Trophoblast cell (in vitro differentiated cells and primary cell): ENCODE measurements at regions not wholly inside any gene's neighbourhood (a gene's known extent, or its start where the extent isn't known, plus 50 kb on each side); places are given as distances from the start of the nearest gene placed in this dataset.
A peak's percentile ranks its signal among the peaks of the same experiment; 100 is the strongest.

ENCODE experiments used
- DNase-seq, 2 donors: peaks; one replicate each; pipeline ENCODE4 v3.0.0-alpha.2; 2016
- H2AFZ ChIP-seq: 2 replicates; pipeline ENCODE4 v1.6.1; 2013; ENCODE audit warnings: low read length, moderate library complexity, mild to moderate bottlenecking; ENCODE audit not compliant: insufficient read depth, poor library complexity
- H2AK5ac ChIP-seq: 2 replicates; pipeline ENCODE4 v1.6.1; 2013; ENCODE audit warnings: mild to moderate bottlenecking, low read length
- H2BK120ac ChIP-seq: 2 replicates; pipeline ENCODE4 v1.6.1; 2013; ENCODE audit warnings: low read length, mild to moderate bottlenecking, moderate library complexity; ENCODE audit not compliant: insufficient read depth, poor library complexity
- H2BK12ac ChIP-seq: 2 replicates; pipeline ENCODE4 v1.6.1; 2013; ENCODE audit warnings: mild to moderate bottlenecking, low read length, moderate library complexity
- H2BK5ac ChIP-seq: 2 replicates; pipeline ENCODE4 v1.6.1; 2013; ENCODE audit warnings: low read length, low read depth, moderate library complexity, mild to moderate bottlenecking; ENCODE audit not compliant: poor library complexity
- H3K14ac ChIP-seq: 2 replicates; pipeline ENCODE4 v1.6.1; 2013; ENCODE audit warnings: mild to moderate bottlenecking, low read length
- H3K18ac ChIP-seq: 2 replicates; pipeline ENCODE4 v1.6.1; 2013; ENCODE audit warnings: mild to moderate bottlenecking, low read length
- H3K23ac ChIP-seq: 2 replicates; pipeline ENCODE4 v1.6.1; 2013; ENCODE audit warnings: low read length
- H3K27ac ChIP-seq: 2 replicates; pipeline ENCODE4 v1.5.1; 2013; ENCODE audit warnings: low read depth, mild to moderate bottlenecking, inconsistent platforms, low read length, moderate library complexity
- H3K27me3 ChIP-seq: 2 replicates; pipeline ENCODE4 v1.6.1; 2013; ENCODE audit warnings: inconsistent platforms, mild to moderate bottlenecking, low read length, moderate library complexity; ENCODE audit not compliant: insufficient read depth
- H3K36me3 ChIP-seq, 2 experiments: 1 replicate in 1 of 2; 2 replicates in 1 of 2; pipeline ENCODE4 v1.6.1; 2013; ENCODE audit warnings: low read length in 2 of 2, mild to moderate bottlenecking in 2 of 2, moderate library complexity in 1 of 2; ENCODE audit not compliant: insufficient read depth in 2 of 2, control insufficient read depth in 1 of 2
- H3K4ac ChIP-seq: 2 replicates; pipeline ENCODE4 v1.6.1; 2013; ENCODE audit warnings: low read depth, mild to moderate bottlenecking, low read length, moderate library complexity
- H3K4me1 ChIP-seq, 2 experiments: 1 replicate in 1 of 2; 2 replicates in 1 of 2; pipeline ENCODE4 v1.6.1; 2013; ENCODE audit warnings: low read length in 2 of 2, mild to moderate bottlenecking in 2 of 2, moderate library complexity in 1 of 2; ENCODE audit not compliant: insufficient read depth in 2 of 2, control insufficient read depth in 1 of 2
- H3K4me2 ChIP-seq: 2 replicates; pipeline ENCODE4 v1.6.1; 2013; ENCODE audit warnings: inconsistent platforms, mild to moderate bottlenecking, low read length, moderate library complexity
- H3K4me3 ChIP-seq: 2 replicates; pipeline ENCODE4 v1.5.1; 2013; ENCODE audit warnings: mild to moderate bottlenecking, low read depth, low read length, inconsistent platforms
- H3K79me1 ChIP-seq: one replicate; pipeline ENCODE4 v1.6.1; 2013; ENCODE audit warnings: low read length
- H3K79me2 ChIP-seq: 2 replicates; pipeline ENCODE4 v1.6.1; 2013; ENCODE audit warnings: low read length, mild to moderate bottlenecking; ENCODE audit not compliant: control insufficient read depth, insufficient read depth, poor library complexity
- H3K9ac ChIP-seq: 2 replicates; pipeline ENCODE4 v1.6.1; 2013; ENCODE audit warnings: mild to moderate bottlenecking, low read length
- H3K9me3 ChIP-seq: 2 replicates; pipeline ENCODE4 v1.6.1; 2013; ENCODE audit warnings: low read depth, mild to moderate bottlenecking, control low read depth, inconsistent platforms, low read length; ENCODE audit not compliant: insufficient read depth
- H4K12ac ChIP-seq: 2 replicates; pipeline ENCODE4 v1.6.1; 2013; ENCODE audit warnings: low read depth, mild to moderate bottlenecking, low read length, moderate library complexity
- H4K8ac ChIP-seq: 2 replicates; pipeline ENCODE4 v1.6.1; 2013; ENCODE audit warnings: low read depth, mild to moderate bottlenecking, low read length, moderate library complexity
- H4K91ac ChIP-seq: one replicate; pipeline ENCODE4 v1.6.1; 2013; ENCODE audit warnings: low read depth, mild to moderate bottlenecking, low read length, moderate library complexity
- WGBS: extraction: QIAGEN DNeasy Blood & Tissue Kit; methylation state at CpG from one replicate; pipeline ENCODE4 v1.1.7; 2013; ENCODE audit warnings: missing lambda C conversion rate; ENCODE audit not compliant: insufficient read length, insufficient coverage; ENCODE audit errors: extremely low coverage; 5-methylcytosine and 5-hydroxymethylcytosine counted together

DNA sequence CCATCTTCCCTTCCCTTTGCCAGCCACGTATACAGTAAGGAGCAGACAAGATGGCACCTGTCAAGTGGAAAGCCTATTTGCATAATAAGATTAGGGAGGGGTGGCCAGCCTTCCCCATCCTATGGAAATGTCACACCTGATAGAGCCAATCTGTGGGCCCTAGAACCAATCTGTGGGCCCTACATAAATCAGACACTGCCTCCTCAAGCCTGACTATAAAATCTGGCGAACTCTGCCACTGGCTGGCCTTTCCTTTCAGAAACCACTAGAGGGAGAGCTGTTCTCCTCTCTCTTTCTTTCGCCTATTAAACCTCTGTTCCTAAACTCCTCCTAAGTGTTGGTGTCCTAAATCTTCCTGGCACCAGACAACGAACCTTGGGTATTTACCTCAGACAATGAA is 231.5 kb upstream of the KLHL1 start:
- Histone ChIP-seq H4K8ac (no peak overlapping the region), H3K4ac (no peak overlapping the region), H3K79me1 (no peaks in the 10 kb centered on the region), H3K9ac (no peak overlapping the region), H2AK5ac (no peak overlapping the region), H3K79me2 (no peaks in the 10 kb centered on the region), H3K27ac (no peak overlapping the region), H3K18ac (no peak overlapping the region), H2AFZ (no peak overlapping the region), H3K4me3 (no peak overlapping the region), H4K91ac (no peak overlapping the region), H3K9me3 (no peaks in the 10 kb centered on the region), H3K14ac (no peak overlapping the region), H3K23ac (no peak overlapping the region), H3K36me3 (no peaks in the 10 kb centered on the region), H2BK12ac (no peak overlapping the region), H2BK5ac (no peak overlapping the region), H3K4me2 (no peak overlapping the region), H3K27me3 (no peaks in the 10 kb centered on the region), H3K4me1 (no peaks in the 10 kb centered on the region), H4K12ac (no peak overlapping the region), H2BK120ac (no peak overlapping the region)
- peak in 1 of 2 donors; percentile 60 for DNase-seq
- no CpG with 5 or more reads among the region's 4 CpGs for WGBS

GRCh38 chr13:70338609-70339008 is 230.4 kb upstream of the KLHL1 start:
- H3K18ac ChIP-seq, result no peak overlapping the region
- H3K14ac ChIP-seq, result no peak overlapping the region
- H3K27ac ChIP-seq, result no peak overlapping the region
- H2BK120ac ChIP-seq, result no peak overlapping the region
- H3K79me2 ChIP-seq, result no peaks in the 10 kb centered on the region
- no peak overlapping the region for H3K4me2 ChIP-seq
- H3K79me1 ChIP-seq, result no peaks in the 10 kb centered on the region
- H4K12ac ChIP-seq, result no peak overlapping the region
- no peaks in the 10 kb centered on the region for H3K27me3 ChIP-seq
- H3K9me3 ChIP-seq, result no peaks in the 10 kb centered on the region
- H2BK12ac ChIP-seq, result no peak overlapping the region
- H3K36me3 ChIP-seq, result no peaks in the 10 kb centered on the region
- H2BK5ac ChIP-seq, result no peak overlapping the region
- H3K9ac ChIP-seq, result no peak overlapping the region
- no peak overlapping the region for H3K4ac ChIP-seq
- no CpG with 5 or more reads among the region's 1 CpG for WGBS
- H2AK5ac ChIP-seq, result no peak overlapping the region
- H3K4me1 ChIP-seq, result no peaks in the 10 kb centered on the region
- no peak overlapping the region for H3K4me3 ChIP-seq
- no peak overlapping the region for H4K91ac ChIP-seq
- no peak overlapping the region for H3K23ac ChIP-seq
- DNase-seq, result no peak
- no peak overlapping the region for H2AFZ ChIP-seq
- no peak overlapping the region for H4K8ac ChIP-seq

- no peak overlapping the region for H3K18ac ChIP-seq
- H3K9me3 ChIP-seq, result no peaks in the 10 kb centered on the region
- no peak for DNase-seq
- H3K4ac ChIP-seq, result no peak overlapping the region
- no peaks in the 10 kb centered on the region for H3K79me2 ChIP-seq
- H3K4me3 ChIP-seq, result no peak overlapping the region
- H2BK120ac ChIP-seq, result no peak overlapping the region
- H4K91ac ChIP-seq, result no peak overlapping the region
- no peak overlapping the region for H3K14ac ChIP-seq
- H3K27me3 ChIP-seq, result no peaks in the 10 kb centered on the region
- no peak overlapping the region for H3K23ac ChIP-seq
- H2BK5ac ChIP-seq, result no peak overlapping the region
- no CpG with 5 or more reads among the region's 3 CpGs for WGBS
- no peaks in the 10 kb centered on the region for H3K79me1 ChIP-seq
- no peaks in the 10 kb centered on the region for H3K36me3 ChIP-seq
- no peak overlapping the region for H2AFZ ChIP-seq
- H2BK12ac ChIP-seq, result no peak overlapping the region
- no peak overlapping the region for H2AK5ac ChIP-seq
- H4K12ac ChIP-seq, result no peak overlapping the region
- no peak overlapping the region for H3K4me2 ChIP-seq
- H4K8ac ChIP-seq, result no peak overlapping the region
- H3K27ac ChIP-seq, result no peak overlapping the region
- H3K9ac ChIP-seq, result no peak overlapping the region
- no peaks in the 10 kb centered on the region for H3K4me1 ChIP-seq
These were observed 228.6 kb upstream of the KLHL1 start for GRCh38 chr13:70336866-70337265.

DNA sequence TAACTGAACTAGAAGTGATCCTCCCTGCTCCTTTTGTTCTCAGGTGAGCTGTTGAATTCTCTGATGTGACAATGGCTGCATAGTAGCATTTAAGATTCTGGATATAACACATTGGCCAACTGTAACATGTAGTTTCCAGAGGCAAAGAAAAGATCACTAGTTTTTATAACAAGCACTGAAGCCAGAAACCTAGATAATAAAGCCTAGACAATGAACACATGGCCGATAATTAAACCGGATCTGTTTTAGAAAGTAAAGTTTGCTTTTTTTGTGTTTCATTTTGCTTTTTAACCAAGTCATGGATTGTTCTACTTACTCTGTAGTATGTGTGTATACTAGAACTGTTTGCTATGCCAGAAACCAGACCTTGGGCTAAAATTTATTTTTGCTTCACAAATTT is 225.5 kb upstream of the KLHL1 start:
- H3K4me3 ChIP-seq, result no peak overlapping the region
- H4K8ac ChIP-seq, result no peak overlapping the region
- no peaks in the 10 kb centered on the region for H3K9me3 ChIP-seq
- H3K4me1 ChIP-seq, result no peaks in the 10 kb centered on the region
- no peaks in the 10 kb centered on the region for H3K79me2 ChIP-seq
- H2AFZ ChIP-seq, result no peak overlapping the region
- no peak overlapping the region for H4K12ac ChIP-seq
- H4K91ac ChIP-seq, result no peak overlapping the region
- no peak overlapping the region for H3K14ac ChIP-seq
- H3K23ac ChIP-seq, result no peak overlapping the region
- H3K18ac ChIP-seq, result no peak overlapping the region
- no peak for DNase-seq
- H2BK120ac ChIP-seq, result no peak overlapping the region
- no peak overlapping the region for H3K27ac ChIP-seq
- H3K36me3 ChIP-seq, result no peaks in the 10 kb centered on the region
- H3K27me3 ChIP-seq, result no peaks in the 10 kb centered on the region
- H3K79me1 ChIP-seq, result no peaks in the 10 kb centered on the region
- no peak overlapping the region for H3K4me2 ChIP-seq
- H2BK5ac ChIP-seq, result no peak overlapping the region
- H3K9ac ChIP-seq, result no peak overlapping the region
- H2AK5ac ChIP-seq, result no peak overlapping the region
- no CpG with 5 or more reads among the region's 2 CpGs for WGBS
- H3K4ac ChIP-seq, result no peak overlapping the region
- no peak overlapping the region for H2BK12ac ChIP-seq
